HCT116 (cell line): ENCODE measurements at regions not wholly inside any gene's neighbourhood (a gene's known extent, or its start where the extent isn't known, plus 50 kb on each side); places are given as distances from the start of the nearest gene placed in this dataset.

Experiments used
- ATAC-seq: fragments of 200-7000 bp; cut with Tn5 transposase; 2 replicates; pipeline ENCODE4 v1.9.1; 2020; ENCODE audit warnings: mild to moderate bottlenecking, moderate library complexity
- BruUV-seq: library from RNA; stranded (reverse); fragments of 400-500 nt; replicated peaks from 2 replicates; lab custom pipeline; 2021; lab: Mats Ljungman, UMichigan
- CTCF ChIA-PET: fragments of 300-600 bp; sonication (Branson Sonifier 250); formaldehyde crosslinking; loops from one replicate; lab custom pipeline; 2021; ENCODE audit warnings: antibody characterized with exemption; lab: Charles Lee
- POLR2A ChIA-PET: fragments of 300-600, 350-600 bp; sonication (Branson Sonifier 250); formaldehyde crosslinking; loops from one replicate; lab custom pipeline; 2021; ENCODE audit warnings: antibody characterized with exemption; lab: Charles Lee
- RAD21 ChIA-PET, 2 experiments: fragments of 300-600 bp; sonication (Branson Sonifier 250); formaldehyde crosslinking; loops; one replicate each; lab custom pipeline; 2023; ENCODE audit warnings: low total read pairs in 2 of 2; ENCODE audit not compliant: uncharacterized antibody in 2 of 2, unreplicated experiment in 2 of 2, low non-redundant PET in 1 of 2; lab: Charles Lee
- DNase-seq: peaks from one replicate; pipeline ENCODE4 v3.0.0-alpha.2; 2010; ENCODE audit warnings: low read depth, low spot score
- H2AFZ ChIP-seq: fragments of 200-600 bp; shearing (Covaris generic), sonication (generic); 2 replicates; pipeline ENCODE4 v1.6.1; 2017; ENCODE audit warnings: low read depth, mixed run types, mixed read lengths, antibody characterized with exemption, low read length; ENCODE audit not compliant: poor library complexity, severe bottlenecking
- H3K27ac ChIP-seq: 2 replicates; pipeline ENCODE4 v1.5.1; 2012; ENCODE audit warnings: low read depth, low read length
- H3K27me3 ChIP-seq: fragments of 200-600 bp; sonication (generic); 2 replicates; pipeline ENCODE4 v1.6.1; 2016; ENCODE audit warnings: mixed run types, low read length, mixed read lengths; ENCODE audit not compliant: insufficient read depth
- H3K36me3 ChIP-seq, 2 experiments: fragments of 200-500 bp in 1 of 2; fragments of 200-600 bp in 1 of 2; sonication (Bioruptor generic) in 1 of 2; sonication (generic) in 1 of 2; 2 replicates each; pipeline versions ENCODE4 v1.5.1 to v1.6.1; 2014 to 2016; ENCODE audit warnings: low read length in 2 of 2, inconsistent platforms in 1 of 2, mixed read lengths in 1 of 2, mixed run types in 1 of 2; ENCODE audit not compliant: insufficient read depth in 2 of 2, control insufficient read depth in 1 of 2
- H3K4me1 ChIP-seq, 2 experiments: fragments of 200-600 bp in 1 of 2; sonication (generic) in 1 of 2; 2 replicates each; pipeline versions ENCODE4 v1.5.1 to v1.6.1; 2012 to 2017; ENCODE audit warnings: low read length in 2 of 2, inconsistent platforms in 1 of 2, mild to moderate bottlenecking in 1 of 2, mixed read lengths in 1 of 2, mixed run types in 1 of 2, moderate library complexity in 1 of 2; ENCODE audit not compliant: insufficient read depth in 2 of 2, control insufficient read depth in 1 of 2
- H3K4me2 ChIP-seq: fragments of 200-600 bp; sonication (generic); 2 replicates; pipeline ENCODE4 v1.6.1; 2017; ENCODE audit warnings: mixed run types, low read length, mixed read lengths
- H3K4me3 ChIP-seq, 2 experiments: fragments of 200-600 bp in 1 of 2; sonication (generic) in 1 of 2; replicated peaks in 1 of 2; 2 replicates each; pipeline ENCODE4 v1.5.1; 2011 to 2016; ENCODE audit warnings: low read length in 2 of 2, control low read depth in 1 of 2, low read depth in 1 of 2, mild to moderate bottlenecking in 1 of 2, mixed read lengths in 1 of 2, mixed run types in 1 of 2
- H3K79me2 ChIP-seq: fragments of 200-600 bp; sonication (generic); 2 replicates; pipeline ENCODE4 v1.6.1; 2017; ENCODE audit warnings: mild to moderate bottlenecking, mixed run types, low read length, moderate library complexity, mixed read lengths; ENCODE audit not compliant: insufficient read depth
- H3K9ac ChIP-seq: fragments of 200-600 bp; sonication (generic); 2 replicates; pipeline ENCODE4 v1.6.1; 2016; ENCODE audit warnings: low read length, mixed read lengths
- H3K9me2 ChIP-seq: fragments of 200-600 bp; sonication (generic), shearing (Covaris generic); 2 replicates; pipeline ENCODE4 v1.6.1; 2017; ENCODE audit warnings: mixed run types, mild to moderate bottlenecking, moderate library complexity; ENCODE audit not compliant: insufficient read depth
- H3K9me3 ChIP-seq, 2 experiments: fragments of 200-500 bp in 1 of 2; fragments of 200-600 bp in 1 of 2; sonication (Bioruptor generic) in 1 of 2; sonication (generic) in 1 of 2; 2 replicates each; pipeline ENCODE4 v1.6.1; 2014 to 2017; ENCODE audit warnings: low read length in 2 of 2, mixed read lengths in 2 of 2, inconsistent platforms in 1 of 2, low read depth in 1 of 2, mild to moderate bottlenecking in 1 of 2, mixed run types in 1 of 2, moderate library complexity in 1 of 2; ENCODE audit not compliant: control insufficient read depth in 1 of 2, insufficient read depth in 1 of 2
- H4K20me1 ChIP-seq: fragments of 200-600 bp; sonication (generic), shearing (Covaris generic); 2 replicates; pipeline ENCODE4 v1.6.1; 2017; ENCODE audit warnings: mixed run types, mild to moderate bottlenecking, moderate library complexity; ENCODE audit not compliant: insufficient read depth
- CBX3 ChIP-seq: IDR thresholded peaks from 2 replicates; pipeline ENCODE4 v1.6.1; 2012; ENCODE audit warnings: low read depth
- CEBPB ChIP-seq: IDR thresholded peaks from 2 replicates; pipeline ENCODE4 v1.6.1; 2012; ENCODE audit warnings: low read depth
- ELF1 ChIP-seq: IDR thresholded peaks from 2 replicates; pipeline ENCODE4 v1.6.1; 2012; ENCODE audit warnings: low read depth, borderline replicate concordance
- EZH2 ChIP-seq: fragments of 200-600 bp; sonication (generic); IDR thresholded peaks from 2 replicates; pipeline ENCODE4 v1.6.1; 2017; ENCODE audit warnings: antibody characterized with exemption, mixed run types
- EZH2phosphoT487 ChIP-seq: fragments of 200-600 bp; IDR thresholded peaks from 2 replicates; pipeline ENCODE4 v1.6.1; 2018; ENCODE audit warnings: antibody characterized with exemption, borderline replicate concordance
- FOSL1 ChIP-seq: IDR thresholded peaks from 2 replicates; pipeline ENCODE4 v1.6.1; 2012; ENCODE audit warnings: low read depth
- POLR2AphosphoS5 ChIP-seq: IDR thresholded peaks from 2 replicates; pipeline ENCODE4 v1.6.1; 2011; ENCODE audit warnings: mild to moderate bottlenecking, low read depth, low read length, moderate library complexity
- RAD21 ChIP-seq: IDR thresholded peaks from 2 replicates; pipeline ENCODE4 v1.6.1; 2012; ENCODE audit warnings: low read depth, mild to moderate bottlenecking
- SIN3A ChIP-seq: IDR thresholded peaks from 2 replicates; pipeline ENCODE4 v1.6.1; 2012; ENCODE audit warnings: low read depth
- SRF ChIP-seq: IDR thresholded peaks from 2 replicates; pipeline ENCODE4 v1.6.1; 2012; ENCODE audit warnings: low read depth
- YY1 ChIP-seq: IDR thresholded peaks from 2 replicates; pipeline ENCODE4 v1.6.1; 2011; ENCODE audit warnings: low read length, low read depth, moderate library complexity, mild to moderate bottlenecking; ENCODE audit not compliant: insufficient replicate concordance; ENCODE audit errors: extremely low read depth
- ZNF274 ChIP-seq: fragments of 200-500 bp; sonication (Bioruptor generic); IDR thresholded peaks from 2 replicates; pipeline ENCODE4 v1.6.1; 2014; ENCODE audit warnings: mild to moderate bottlenecking, low read depth, low read length, inconsistent platforms
- intact Hi-C: fragments of 100-400 bp; cut with micrococcal nuclease; formaldehyde crosslinking; loops from 2 replicates; pipeline ENCODE4 v1.10.0; 2022
- TF ChIP-seq, protein P1 (sequence below): IDR thresholded peaks from 2 replicates; pipeline ENCODE4 v1.6.1; 2012
- TF ChIP-seq, protein P2 (sequence below): IDR thresholded peaks from 2 replicates; pipeline ENCODE4 v1.6.1; 2011; ENCODE audit warnings: mild to moderate bottlenecking, low read length, moderate library complexity; ENCODE audit not compliant: insufficient replicate concordance; ENCODE audit errors: extremely low read depth

DNA sequence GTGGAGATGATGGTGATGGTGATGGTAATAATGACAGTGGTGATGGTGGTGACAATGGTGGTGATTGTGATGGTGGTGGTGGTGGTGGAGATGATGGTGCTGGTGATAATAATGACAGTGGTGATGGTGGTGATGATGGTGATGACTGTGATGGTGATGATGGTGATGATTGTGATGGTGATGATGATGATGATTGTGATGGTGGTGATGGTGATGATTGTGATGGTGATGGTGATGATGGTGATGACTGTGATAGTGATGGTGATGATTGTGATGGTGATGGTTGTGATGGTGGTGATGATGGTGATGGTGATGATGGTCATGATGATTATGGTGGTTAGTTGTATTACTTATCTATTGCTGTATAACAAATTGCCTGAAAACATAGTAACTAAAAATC, 108.9 kb upstream of the NKX1-1 start (continued):
- TF ChIP-seq CBX3 = no peak
- TF ChIP-seq, protein P1, sequence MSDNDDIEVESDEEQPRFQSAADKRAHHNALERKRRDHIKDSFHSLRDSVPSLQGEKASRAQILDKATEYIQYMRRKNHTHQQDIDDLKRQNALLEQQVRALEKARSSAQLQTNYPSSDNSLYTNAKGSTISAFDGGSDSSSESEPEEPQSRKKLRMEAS = no peak
- TF ChIP-seq RAD21 = no peak

DNA sequence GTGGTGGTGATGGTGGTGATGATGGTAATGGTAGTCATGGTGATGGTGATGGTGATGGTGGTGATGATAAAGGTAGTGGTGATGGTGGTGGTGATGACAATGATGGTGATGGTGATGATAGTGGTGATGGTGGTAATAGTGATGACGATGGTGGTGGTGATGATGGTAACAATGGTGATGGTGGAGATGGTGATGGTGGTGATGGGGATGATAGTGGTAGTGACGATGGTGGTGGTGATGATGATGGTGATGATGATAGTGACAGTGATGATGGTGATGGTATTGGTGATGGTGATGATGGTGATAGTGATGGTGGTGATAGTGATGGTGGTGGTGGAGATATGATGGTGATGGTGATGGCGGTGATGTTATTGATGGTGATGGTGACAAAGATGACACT, 108.4 kb upstream of the NKX1-1 start:
- H3K27ac ChIP-seq = no peak overlapping the region
- H3K27me3 ChIP-seq = no peaks in the 10 kb centered on the region
- ATAC-seq (no peak), DNase-seq (no peak)
- no peak overlapping the region for H2AFZ ChIP-seq
- no peaks in the 10 kb centered on the region for H4K20me1 ChIP-seq
- intact Hi-C loops = loop anchor here (10.0 kb wide), 1 partner anchor 160 kb away; no protein-coding TSS in a partner anchor
- no peak overlapping the region for H3K4me3 ChIP-seq
- peaks cover 0 to 13% of the 10 kb centered on the region in 2 experiments; a peak in 2 of 4 replicates for H3K4me1 ChIP-seq
- H3K4me2 ChIP-seq = no peak overlapping the region
- H3K36me3 ChIP-seq = no peaks in the 10 kb centered on the region
- no peak overlapping the region for H3K9ac ChIP-seq
- no TSS peak for BruUV-seq
- CTCF ChIA-PET = no interaction called here
- RAD21 ChIA-PET = no interaction called here
- H3K79me2 ChIP-seq = no peaks in the 10 kb centered on the region
- H3K9me2 ChIP-seq = no peaks in the 10 kb centered on the region
- H3K9me3 ChIP-seq = no peaks in the 10 kb centered on the region
- TF ChIP-seq, protein P2, sequence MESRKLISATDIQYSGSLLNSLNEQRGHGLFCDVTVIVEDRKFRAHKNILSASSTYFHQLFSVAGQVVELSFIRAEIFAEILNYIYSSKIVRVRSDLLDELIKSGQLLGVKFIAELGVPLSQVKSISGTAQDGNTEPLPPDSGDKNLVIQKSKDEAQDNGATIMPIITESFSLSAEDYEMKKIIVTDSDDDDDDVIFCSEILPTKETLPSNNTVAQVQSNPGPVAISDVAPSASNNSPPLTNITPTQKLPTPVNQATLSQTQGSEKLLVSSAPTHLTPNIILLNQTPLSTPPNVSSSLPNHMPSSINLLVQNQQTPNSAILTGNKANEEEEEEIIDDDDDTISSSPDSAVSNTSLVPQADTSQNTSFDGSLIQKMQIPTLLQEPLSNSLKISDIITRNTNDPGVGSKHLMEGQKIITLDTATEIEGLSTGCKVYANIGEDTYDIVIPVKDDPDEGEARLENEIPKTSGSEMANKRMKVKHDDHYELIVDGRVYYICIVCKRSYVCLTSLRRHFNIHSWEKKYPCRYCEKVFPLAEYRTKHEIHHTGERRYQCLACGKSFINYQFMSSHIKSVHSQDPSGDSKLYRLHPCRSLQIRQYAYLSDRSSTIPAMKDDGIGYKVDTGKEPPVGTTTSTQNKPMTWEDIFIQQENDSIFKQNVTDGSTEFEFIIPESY = no peak
- TF ChIP-seq EZH2 (no peak), FOSL1 (no peak), SIN3A (no peak), SRF (no peak), RAD21 (no peak), POLR2AphosphoS5 (no peak), ZNF274 (no peak), EZH2phosphoT487 (no peak), YY1 (no peak), CEBPB (no peak), ELF1 (no peak)
- TF ChIP-seq, protein P1 = no peak
- POLR2A ChIA-PET = no interaction called here
